K562 (cell line): ENCODE measurements at regions not wholly inside any gene's neighbourhood (a gene's known extent, or its start where the extent isn't known, plus 50 kb on each side); places are given as distances from the start of the nearest gene placed in this dataset.

ENCODE experiments used
- CTCF ChIP-seq, 3 experiments: IDR thresholded peaks in 2 of 3; conservative IDR thresholded peaks in 1 of 3; 2 replicates each; pipeline ENCODE4 v1.5.1; 2011 to 2012; ENCODE audit warnings: low read length in 3 of 3, mild to moderate bottlenecking in 3 of 3, control low read depth in 2 of 3, improper control_type of control experiment in 1 of 3, inconsistent platforms in 1 of 3, low read depth in 1 of 3, mixed read lengths in 1 of 3, moderate library complexity in 1 of 3; ENCODE audit not compliant: insufficient read depth in 2 of 3
- RBFOX2 ChIP-seq: fragments of 200-400 bp; formaldehyde crosslinking; IDR thresholded peaks from 2 replicates; pipeline ENCODE4 v1.6.1; 2017; ENCODE audit warnings: low read depth, mild to moderate bottlenecking, low read length, moderate library complexity
- ZKSCAN8 ChIP-seq: fragments of 200-800 bp; sonication (Bioruptor generic); IDR thresholded peaks from 2 replicates; pipeline ENCODE4 v1.6.1; 2016; ENCODE audit warnings: missing genetic modification characterization, missing compliant biosample characterization

GRCh38 chr17:70454377-70454776 is 285.0 kb downstream of the KCNJ2 start:
- TF ChIP-seq ZKSCAN8 (CRISPR knock-in tag) (no peak), CTCF (IDR thresholded peaks at IDR 0.05 in 2 of 3, conservative IDR thresholded peaks at IDR 0.05 in 1 of 3; ENCODE audit: insufficient read depth in 2 of 3, low read depth in 1 of 3, low read length in 3 of 3) (no peak), RBFOX2 (no peak)
